Esophagus squamous epithelium (tissue), 5 donors: ENCODE measurements at regions not wholly inside any gene's neighbourhood (a gene's known extent, or its start where the extent isn't known, plus 50 kb on each side); places are given as distances from the start of the nearest gene placed in this dataset.

Experiments
- DNase-seq: peaks from one replicate; lab custom pipeline; 2025; lab: John Stamatoyannopoulos, UW
- H3K27ac ChIP-seq, 4 donors: fragments of 200-600 bp; sonication (generic); one replicate each; pipeline ENCODE4 v1.5.1; 2016 to 2019; ENCODE audit warnings: mild to moderate bottlenecking in 1 of 4
- H3K27me3 ChIP-seq, 4 donors: fragments of 200-600 bp; sonication (generic); 1 replicate in 3 of 4; 2 replicates in 1 of 4; pipeline versions ENCODE4 v1.5.1 to v1.6.0; 2017 to 2021; ENCODE audit warnings: antibody characterized with exemption in 1 of 4
- H3K36me3 ChIP-seq, 3 donors: fragments of 200-600 bp; sonication (generic); one replicate each; pipeline ENCODE4 v1.5.1; 2016 to 2019
- H3K4me1 ChIP-seq, 3 donors: fragments of 200-600 bp; sonication (generic); one replicate each; pipeline ENCODE4 v1.5.1; 2017 to 2019
- H3K4me3 ChIP-seq, 4 donors: fragments of 200-600 bp; sonication (generic); 1 replicate in 3 of 4; 2 replicates in 1 of 4; pipeline ENCODE4 v1.5.1; 2016 to 2019; ENCODE audit warnings: mild to moderate bottlenecking in 2 of 4, moderate library complexity in 1 of 4
- H3K9me3 ChIP-seq, 3 donors: fragments of 200-600 bp; sonication (generic); one replicate each; pipeline ENCODE4 v1.5.1; 2016 to 2019
- CTCF ChIP-seq, 6 experiments: fragments of 450-650 bp in 4 of 6; fragments of 200-600 bp in 2 of 6; sonication (generic) in 2 of 6; IDR thresholded peaks; one replicate each; pipeline ENCODE4 v1.5.1; 2016 to 2019; ENCODE audit warnings: antibody characterized with exemption in 6 of 6, mild to moderate bottlenecking in 4 of 6, moderate library complexity in 4 of 6
- POLR2A ChIP-seq, 4 donors: fragments of 450-650 bp; IDR thresholded peaks; one replicate each; pipeline ENCODE4 v1.6.1; 2017; ENCODE audit warnings: antibody characterized with exemption in 4 of 4, mild to moderate bottlenecking in 4 of 4, moderate library complexity in 3 of 4
- WGBS, 2 donors: methylation state at CpG; one replicate each; pipeline ENCODE4 v1.1.5; 2018; 5-methylcytosine and 5-hydroxymethylcytosine counted together
- intact Hi-C: fragments of 100-400 bp; cut with DNase I; formaldehyde crosslinking; loops from one replicate; pipeline ENCODE4 v1.15.0; 2022
- donor health status: DM: yes; HTN: yes; CAD: no.

- TF ChIP-seq CTCF (IDR thresholded peaks at IDR 0.05): no peak
- TF ChIP-seq POLR2A (IDR thresholded peaks at IDR 0.05): no peak
- Histone ChIP-seq H3K27ac (no peak overlapping the region), H3K4me1 (peaks cover 0 to 24% (median 2%) of the 10 kb centered on the region in 3 donors), H3K4me3 (no peak overlapping the region), H3K36me3 (no peaks in the 10 kb centered on the region), H3K9me3 (no peaks in the 10 kb centered on the region), H3K27me3 (no peaks in the 10 kb centered on the region)
- intact Hi-C loops: no loop called here
- 11 to 35% methylated on average over 1 of the region's 1 CpG for WGBS, 2 donors
- DNase-seq: no peak
These were observed 288.7 kb downstream of the CSNK1G3 start for GRCh38 chr5:123800640-123801039.

GRCh38 chr5:123795688-123796087 is 283.7 kb downstream of the CSNK1G3 start:
- Histone ChIP-seq H3K27ac (no peak overlapping the region), H3K9me3 (no peaks in the 10 kb centered on the region), H3K27me3 (no peaks in the 10 kb centered on the region), H3K4me3 (no peak overlapping the region), H3K4me1 (peaks cover 0 to under 1% (median 0%) of the 10 kb centered on the region in 3 donors), H3K36me3 (no peaks in the 10 kb centered on the region)
- DNase-seq: no peak
- intact Hi-C loops: no loop called here
- TF ChIP-seq POLR2A (IDR thresholded peaks at IDR 0.05) (no peak), CTCF (IDR thresholded peaks at IDR 0.05) (no peak)
- 38 to 55% methylated on average over 3 of the region's 3 CpGs for WGBS, 2 donors

- no peaks in the 10 kb centered on the region for H3K36me3 ChIP-seq
- no peak for TF ChIP-seq CTCF (IDR thresholded peaks at IDR 0.05)
- TF ChIP-seq POLR2A (IDR thresholded peaks at IDR 0.05): no peak
- no peak overlapping the region for H3K27ac ChIP-seq
- peaks cover 0 to 15% (median 9%) of the 10 kb centered on the region in 3 donors for H3K4me1 ChIP-seq
- 75 to 90% methylated on average over 2 of the region's 2 CpGs for WGBS, 2 donors
- DNase-seq: no peak
- no peak overlapping the region for H3K4me3 ChIP-seq
- peaks cover 0 to 18% (median 6%) of the 10 kb centered on the region in 3 donors for H3K9me3 ChIP-seq
- intact Hi-C loops: no loop called here
- H3K27me3 ChIP-seq: no peaks in the 10 kb centered on the region
These were observed 278.2 kb downstream of the CSNK1G3 start for GRCh38 chr5:123790226-123790625.

- Histone ChIP-seq H3K4me3 (no peak overlapping the region), H3K36me3 (no peaks in the 10 kb centered on the region), H3K9me3 (peaks cover 0 to 18% (median 6%) of the 10 kb centered on the region in 3 donors), H3K4me1 (peaks cover 0 to 20% (median 9%) of the 10 kb centered on the region in 3 donors), H3K27ac (no peak overlapping the region), H3K27me3 (peaks cover 0 to 10% (median 0%) of the 10 kb centered on the region in 4 donors)
- no peak for TF ChIP-seq POLR2A (IDR thresholded peaks at IDR 0.05)
- intact Hi-C loops: no loop called here
- no peak for DNase-seq
These were observed 275.7 kb downstream of the CSNK1G3 start for GRCh38 chr5:123787635-123788034.

- 88 to 100% methylated on average over 1 of the region's 1 CpG for WGBS, 2 donors
These were observed 275.2 kb downstream of the CSNK1G3 start for GRCh38 chr5:123787136-123787535.

More at GRCh38 chr5:123787136-123787535, 275.2 kb downstream of the CSNK1G3 start:
- peaks cover 0 to 20% (median 9%) of the 10 kb centered on the region in 3 donors for H3K4me1 ChIP-seq
- intact Hi-C loops: no loop called here
- DNase-seq: no peak
- H3K27ac ChIP-seq: no peak overlapping the region
- no peak overlapping the region for H3K4me3 ChIP-seq
- peaks cover 0 to 18% (median 6%) of the 10 kb centered on the region in 3 donors for H3K9me3 ChIP-seq
- peaks cover 0 to 10% (median 0%) of the 10 kb centered on the region in 4 donors for H3K27me3 ChIP-seq
- TF ChIP-seq CTCF (IDR thresholded peaks at IDR 0.05) (no peak), POLR2A (IDR thresholded peaks at IDR 0.05) (no peak)
- H3K36me3 ChIP-seq: no peaks in the 10 kb centered on the region
